IMR-90 (cell line): ENCODE measurements at regions not wholly inside any gene's neighbourhood (a gene's known extent, or its start where the extent isn't known, plus 50 kb on each side); places are given as distances from the start of the nearest gene placed in this dataset.

ENCODE experiments used
- ATAC-seq: fragments of 200-7000 bp; cut with Tn5 transposase; 2 replicates; pipeline ENCODE4 v1.9.1; 2020; ENCODE audit warnings: low read depth, mild to moderate bottlenecking, moderate library complexity
- BruUV-seq: library from RNA; stranded (reverse); fragments of 400-500 nt; replicated peaks from 2 replicates; lab custom pipeline; 2021; lab: Mats Ljungman, UMichigan
- CTCF ChIA-PET: fragments of 300-600 bp; formaldehyde crosslinking; extraction: SDS; loops from one replicate; lab custom pipeline; 2021; ENCODE audit warnings: antibody characterized with exemption; lab: Yijun Ruan, JAX
- POLR2A ChIA-PET: fragments of 300-600 bp; sonication (Branson Sonifier 250); formaldehyde crosslinking; loops from one replicate; lab custom pipeline; 2022; ENCODE audit warnings: antibody characterized with exemption; ENCODE audit not compliant: unreplicated experiment; lab: Charles Lee
- DNase-seq: peaks from one replicate; pipeline ENCODE4 v3.0.0; 2013
- H2AFZ ChIP-seq: replicated peaks from 2 replicates; pipeline ENCODE3; 2013; ENCODE audit warnings: low read length, mild to moderate bottlenecking; ENCODE audit not compliant: poor library complexity
- H2AK5ac ChIP-seq: 2 replicates; pipeline ENCODE4 v1.6.1; 2013; ENCODE audit warnings: low read depth, low read length, inconsistent platforms
- H2AK9ac ChIP-seq: replicated peaks from 2 replicates; pipeline ENCODE3; 2013; ENCODE audit warnings: mild to moderate bottlenecking, low read depth, low read length, moderate library complexity; ENCODE audit not compliant: poor library complexity
- H2BK120ac ChIP-seq: 2 replicates; pipeline ENCODE4 v1.6.1; 2013; ENCODE audit warnings: low read depth, low read length, inconsistent platforms
- H2BK15ac ChIP-seq: 3 replicates; pipeline ENCODE4 v1.6.1; 2013; ENCODE audit warnings: low read depth, low read length, inconsistent platforms
- H2BK20ac ChIP-seq: 2 replicates; pipeline ENCODE4 v1.6.1; 2013; ENCODE audit warnings: low read depth, mild to moderate bottlenecking, inconsistent platforms, low read length, moderate library complexity
- H2BK5ac ChIP-seq: 2 replicates; pipeline ENCODE4 v1.6.1; 2013; ENCODE audit warnings: mild to moderate bottlenecking, low read depth, low read length, inconsistent platforms; ENCODE audit not compliant: poor library complexity, severe bottlenecking
- H3K14ac ChIP-seq: replicated peaks from 2 replicates; pipeline ENCODE4 v1.6.1; 2013; ENCODE audit warnings: low read depth, low read length, inconsistent platforms
- H3K18ac ChIP-seq: 2 replicates; pipeline ENCODE4 v1.6.1; 2013; ENCODE audit warnings: low read depth, low read length, control low read depth
- H3K23ac ChIP-seq: 2 replicates; pipeline ENCODE4 v1.6.1; 2013; ENCODE audit warnings: low read depth, low read length, inconsistent platforms
- H3K27ac ChIP-seq: 2 replicates; pipeline ENCODE4 v1.5.1; 2013; ENCODE audit warnings: mild to moderate bottlenecking, control low read depth, low read length; ENCODE audit not compliant: insufficient read depth
- H3K27me3 ChIP-seq: 2 replicates; pipeline ENCODE4 v1.6.1; 2013; ENCODE audit warnings: low read length; ENCODE audit not compliant: control insufficient read depth, insufficient read depth
- H3K36me3 ChIP-seq: 2 replicates; pipeline ENCODE4 v1.6.1; 2013; ENCODE audit warnings: low read length, mixed read lengths; ENCODE audit not compliant: control insufficient read depth, insufficient read depth
- H3K4ac ChIP-seq: 2 replicates; pipeline ENCODE4 v1.6.1; 2013; ENCODE audit warnings: low read depth, low read length, inconsistent platforms
- H3K4me1 ChIP-seq: 2 replicates; pipeline ENCODE4 v1.6.1; 2013; ENCODE audit warnings: low read length, mixed read lengths; ENCODE audit not compliant: control insufficient read depth, insufficient read depth
- H3K4me2 ChIP-seq: 2 replicates; pipeline ENCODE4 v1.6.1; 2013; ENCODE audit warnings: low read depth, mild to moderate bottlenecking, control low read depth, low read length, moderate library complexity
- H3K4me3 ChIP-seq: 2 replicates; pipeline ENCODE4 v1.5.1; 2013; ENCODE audit warnings: low read depth, mild to moderate bottlenecking, control low read depth, low read length, moderate library complexity; ENCODE audit not compliant: insufficient read depth
- H3K56ac ChIP-seq: 2 replicates; pipeline ENCODE4 v1.6.1; 2013; ENCODE audit warnings: low read length, inconsistent platforms; ENCODE audit not compliant: insufficient read depth; ENCODE audit errors: extremely low read depth
- H3K79me1 ChIP-seq, 2 experiments: 2 replicates each; pipeline ENCODE4 v1.6.1; 2013; ENCODE audit warnings: low read length in 2 of 2, inconsistent platforms in 1 of 2, low read depth in 1 of 2
- H3K9ac ChIP-seq: 2 replicates; pipeline ENCODE4 v1.6.1; 2013; ENCODE audit warnings: low read depth, low read length, control low read depth
- H3K9me1 ChIP-seq: 2 replicates; pipeline ENCODE4 v1.6.1; 2013; ENCODE audit warnings: low read length, inconsistent platforms; ENCODE audit not compliant: insufficient read depth
- H3K9me3 ChIP-seq: 2 replicates; pipeline ENCODE4 v1.6.1; 2013; ENCODE audit warnings: low read length; ENCODE audit not compliant: control insufficient read depth, insufficient read depth
- H4K20me1 ChIP-seq: 2 replicates; pipeline ENCODE4 v1.6.1; 2013; ENCODE audit warnings: low read length, inconsistent platforms; ENCODE audit not compliant: insufficient read depth
- H4K5ac ChIP-seq: 2 replicates; pipeline ENCODE4 v1.6.1; 2013; ENCODE audit warnings: mild to moderate bottlenecking, low read depth, low read length, control low read depth
- H4K8ac ChIP-seq, 2 experiments: 2 replicates each; pipeline ENCODE4 v1.6.1; 2013; ENCODE audit warnings: low read depth in 2 of 2, low read length in 2 of 2, control low read depth in 1 of 2, inconsistent platforms in 1 of 2
- H4K91ac ChIP-seq: 2 replicates; pipeline ENCODE4 v1.6.1; 2013; ENCODE audit warnings: low read depth, low read length, inconsistent platforms; ENCODE audit not compliant: insufficient read depth
- BHLHE40 ChIP-seq: fragments of 150-350 bp; IDR thresholded peaks from 2 replicates; pipeline ENCODE4 v1.6.1; 2016; ENCODE audit warnings: mild to moderate bottlenecking, low read depth, low read length
- FOS ChIP-seq: fragments of 150-350 bp; IDR thresholded peaks from 2 replicates; pipeline ENCODE4 v1.6.1; 2016; ENCODE audit warnings: low read depth, low read length
- MAZ ChIP-seq: IDR thresholded peaks from 2 replicates; pipeline ENCODE4 v1.6.1; 2012; ENCODE audit warnings: low read depth, mild to moderate bottlenecking, low read length, improper control_type of control experiment, moderate library complexity, borderline replicate concordance
- MXI1 ChIP-seq: IDR thresholded peaks from 2 replicates; pipeline ENCODE4 v1.6.1; 2012; ENCODE audit warnings: low read depth, mild to moderate bottlenecking, low read length, moderate library complexity, borderline replicate concordance
- NFE2L2 ChIP-seq: fragments of 150-350 bp; IDR thresholded peaks from 2 replicates; pipeline ENCODE4 v1.6.1; 2016; ENCODE audit warnings: low read depth, mild to moderate bottlenecking, low read length
- POLR2A ChIP-seq: IDR thresholded peaks from 2 replicates; pipeline ENCODE4 v1.6.1; 2012; ENCODE audit warnings: mild to moderate bottlenecking, low read depth, low read length
- RAD21 ChIP-seq: IDR thresholded peaks from 2 replicates; pipeline ENCODE4 v1.6.1; 2012; ENCODE audit warnings: low read length, improper control_type of control experiment
- RCOR1 ChIP-seq: IDR thresholded peaks from 2 replicates; pipeline ENCODE4 v1.6.1; 2012; ENCODE audit warnings: mild to moderate bottlenecking, low read length, improper control_type of control experiment; ENCODE audit not compliant: insufficient replicate concordance
- RFX5 ChIP-seq: IDR thresholded peaks from 2 replicates; pipeline ENCODE4 v1.8.0; 2012; ENCODE audit warnings: low read depth, mild to moderate bottlenecking, low read length, moderate library complexity
- SMC3 ChIP-seq: fragments of 150-350 bp; IDR thresholded peaks from 2 replicates; pipeline ENCODE4 v1.6.1; 2016; ENCODE audit warnings: low read depth, mild to moderate bottlenecking, antibody characterized with exemption, low read length, moderate library complexity
- dilution Hi-C: fragments of 300-500 bp; cut with HindIII; formaldehyde crosslinking; loops from one replicate; pipeline ENCODE4 v1.14.3; 2018; ENCODE audit warnings: low sequenced_read_pairs; ENCODE audit not compliant: unreplicated experiment
- in situ Hi-C: fragments of 300-500 bp; cut with MboI; formaldehyde crosslinking; loops from 3 replicates; pipeline ENCODE4 v1.14.3; 2019; ENCODE audit warnings: low sequenced_read_pairs, inconsistent platforms, mixed read lengths
- intact Hi-C: fragments of 100-400 bp; cut with micrococcal nuclease; formaldehyde crosslinking; loops from 2 replicates; pipeline ENCODE4 v1.10.0; 2022
- TF ChIP-seq, protein P1 (sequence below): fragments of 150-350 bp; IDR thresholded peaks from 2 replicates; pipeline ENCODE4 v1.6.1; 2016; ENCODE audit warnings: low read depth, mild to moderate bottlenecking, low read length, moderate library complexity, borderline replicate concordance
- TF ChIP-seq, protein P2 (sequence below): fragments of 150-350 bp; IDR thresholded peaks from 2 replicates; pipeline ENCODE4 v1.6.1; 2017; ENCODE audit warnings: mild to moderate bottlenecking, antibody characterized with exemption, low read length, low read depth
- TF ChIP-seq, protein P3 (sequence below): conservative IDR thresholded peaks from 2 replicates; pipeline ENCODE4 v1.5.1; 2012; ENCODE audit warnings: mild to moderate bottlenecking, low read depth, low read length, improper control_type of control experiment

GRCh38 chr21:38556390-38556789 is 58.1 kb upstream of the ERG start:
- DNase-seq (no peak), ATAC-seq (no peak)
- H3K14ac ChIP-seq: no peak overlapping the region
- no peak overlapping the region for H2BK15ac ChIP-seq
- H3K56ac ChIP-seq: no peak overlapping the region
- H3K4me3 ChIP-seq: no peak overlapping the region
- no peak overlapping the region for H3K27ac ChIP-seq
- H4K91ac ChIP-seq: no peak overlapping the region
- no peak overlapping the region for H2BK120ac ChIP-seq
- no peak overlapping the region for H2AK9ac ChIP-seq
- H4K20me1 ChIP-seq: no peaks in the 10 kb centered on the region
- POLR2A ChIA-PET: no interaction called here
- H3K4me1 ChIP-seq: no peaks in the 10 kb centered on the region
- H3K9me1 ChIP-seq: no peaks in the 10 kb centered on the region
- no peak overlapping the region for H2AFZ ChIP-seq
- H2BK20ac ChIP-seq: no peak overlapping the region
- no peak overlapping the region for H2AK5ac ChIP-seq
- dilution Hi-C loops: no loop called here
- in situ Hi-C loops: no loop called here
- H4K5ac ChIP-seq: no peak overlapping the region
- CTCF ChIA-PET: no interaction called here
- TF ChIP-seq, protein P1, sequence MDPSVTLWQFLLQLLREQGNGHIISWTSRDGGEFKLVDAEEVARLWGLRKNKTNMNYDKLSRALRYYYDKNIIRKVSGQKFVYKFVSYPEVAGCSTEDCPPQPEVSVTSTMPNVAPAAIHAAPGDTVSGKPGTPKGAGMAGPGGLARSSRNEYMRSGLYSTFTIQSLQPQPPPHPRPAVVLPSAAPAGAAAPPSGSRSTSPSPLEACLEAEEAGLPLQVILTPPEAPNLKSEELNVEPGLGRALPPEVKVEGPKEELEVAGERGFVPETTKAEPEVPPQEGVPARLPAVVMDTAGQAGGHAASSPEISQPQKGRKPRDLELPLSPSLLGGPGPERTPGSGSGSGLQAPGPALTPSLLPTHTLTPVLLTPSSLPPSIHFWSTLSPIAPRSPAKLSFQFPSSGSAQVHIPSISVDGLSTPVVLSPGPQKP: no peak
- TF ChIP-seq MAZ (no peak), FOS (no peak), RAD21 (no peak), SMC3 (no peak), MXI1 (no peak), BHLHE40 (no peak), POLR2A (no peak), RFX5 (no peak), RCOR1 (no peak), NFE2L2 (no peak)
- TF ChIP-seq, protein P2, sequence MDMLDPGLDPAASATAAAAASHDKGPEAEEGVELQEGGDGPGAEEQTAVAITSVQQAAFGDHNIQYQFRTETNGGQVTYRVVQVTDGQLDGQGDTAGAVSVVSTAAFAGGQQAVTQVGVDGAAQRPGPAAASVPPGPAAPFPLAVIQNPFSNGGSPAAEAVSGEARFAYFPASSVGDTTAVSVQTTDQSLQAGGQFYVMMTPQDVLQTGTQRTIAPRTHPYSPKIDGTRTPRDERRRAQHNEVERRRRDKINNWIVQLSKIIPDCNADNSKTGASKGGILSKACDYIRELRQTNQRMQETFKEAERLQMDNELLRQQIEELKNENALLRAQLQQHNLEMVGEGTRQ: no peak
- TF ChIP-seq, protein P3, sequence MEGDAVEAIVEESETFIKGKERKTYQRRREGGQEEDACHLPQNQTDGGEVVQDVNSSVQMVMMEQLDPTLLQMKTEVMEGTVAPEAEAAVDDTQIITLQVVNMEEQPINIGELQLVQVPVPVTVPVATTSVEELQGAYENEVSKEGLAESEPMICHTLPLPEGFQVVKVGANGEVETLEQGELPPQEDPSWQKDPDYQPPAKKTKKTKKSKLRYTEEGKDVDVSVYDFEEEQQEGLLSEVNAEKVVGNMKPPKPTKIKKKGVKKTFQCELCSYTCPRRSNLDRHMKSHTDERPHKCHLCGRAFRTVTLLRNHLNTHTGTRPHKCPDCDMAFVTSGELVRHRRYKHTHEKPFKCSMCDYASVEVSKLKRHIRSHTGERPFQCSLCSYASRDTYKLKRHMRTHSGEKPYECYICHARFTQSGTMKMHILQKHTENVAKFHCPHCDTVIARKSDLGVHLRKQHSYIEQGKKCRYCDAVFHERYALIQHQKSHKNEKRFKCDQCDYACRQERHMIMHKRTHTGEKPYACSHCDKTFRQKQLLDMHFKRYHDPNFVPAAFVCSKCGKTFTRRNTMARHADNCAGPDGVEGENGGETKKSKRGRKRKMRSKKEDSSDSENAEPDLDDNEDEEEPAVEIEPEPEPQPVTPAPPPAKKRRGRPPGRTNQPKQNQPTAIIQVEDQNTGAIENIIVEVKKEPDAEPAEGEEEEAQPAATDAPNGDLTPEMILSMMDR: no peak
- H3K4ac ChIP-seq: no peak overlapping the region
- H3K4me2 ChIP-seq: no peak overlapping the region
- no peak overlapping the region for H3K9ac ChIP-seq
- no peaks in the 10 kb centered on the region for H3K79me1 ChIP-seq
- BruUV-seq: no TSS peak
- intact Hi-C loops: no loop called here
- no peak overlapping the region for H3K18ac ChIP-seq
- H3K23ac ChIP-seq: no peak overlapping the region
- H2BK5ac ChIP-seq: no peak overlapping the region
- H3K36me3 ChIP-seq: no peaks in the 10 kb centered on the region
- H3K27me3 ChIP-seq: peaks cover 4% of the 10 kb centered on the region
- H4K8ac ChIP-seq: no peak overlapping the region
- H3K9me3 ChIP-seq: no peaks in the 10 kb centered on the region
